ENCODE measurements at regions not wholly inside any gene's neighbourhood (a gene's known extent, or its start where the extent isn't known, plus 50 kb on each side); places are given as distances from the start of the nearest gene placed in this dataset.
A peak's percentile ranks its signal among the peaks of the same experiment; 100 is the strongest.

GRCh38 chr2:67516899-67517530 lies 119.9 kb downstream of the ETAA1 start:
- DNase-seq: peak in 1 of 56 donors; percentile 2

DNA sequence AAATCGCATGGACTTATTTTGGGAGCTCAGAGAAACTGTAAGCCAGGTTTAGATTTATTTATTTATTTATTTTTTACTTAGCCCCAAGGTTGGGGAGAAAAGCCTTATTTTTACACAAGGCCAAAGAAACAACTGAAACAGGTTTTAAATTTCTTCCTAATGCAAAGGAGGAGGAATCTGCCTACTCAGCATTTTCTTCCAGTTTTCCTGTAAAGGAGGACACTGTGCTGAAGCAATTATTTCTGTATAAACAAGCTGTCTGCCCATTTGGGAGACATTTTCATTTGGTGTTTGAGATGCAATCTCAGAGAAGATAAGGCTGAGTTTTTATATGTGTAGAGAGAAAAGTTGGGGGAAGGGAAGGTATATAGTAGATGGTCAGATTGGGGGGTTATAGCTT lies 125.0 kb downstream of the ETAA1 start:
- DNase-seq: no peak

DNA sequence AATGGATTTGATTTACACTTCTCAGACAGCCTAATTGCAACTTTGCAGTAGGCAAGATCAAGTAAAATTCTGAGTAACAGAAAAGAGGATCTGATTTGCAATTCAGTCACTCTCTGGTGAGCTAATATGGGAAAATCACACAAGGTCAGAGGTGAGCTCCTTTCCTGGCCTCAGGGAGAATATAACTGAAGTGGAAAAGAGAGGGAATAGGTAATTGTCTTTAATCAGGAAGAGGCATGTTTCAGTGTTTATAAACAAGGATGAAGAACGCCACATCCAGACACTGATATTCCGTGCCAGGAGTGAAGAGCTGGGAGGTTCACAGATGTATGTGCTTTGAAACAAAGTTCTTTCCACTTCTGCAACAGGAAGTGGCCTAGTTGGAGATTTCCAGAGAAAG lies 127.1 kb downstream of the ETAA1 start:
- DNase-seq: no peak

DNA sequence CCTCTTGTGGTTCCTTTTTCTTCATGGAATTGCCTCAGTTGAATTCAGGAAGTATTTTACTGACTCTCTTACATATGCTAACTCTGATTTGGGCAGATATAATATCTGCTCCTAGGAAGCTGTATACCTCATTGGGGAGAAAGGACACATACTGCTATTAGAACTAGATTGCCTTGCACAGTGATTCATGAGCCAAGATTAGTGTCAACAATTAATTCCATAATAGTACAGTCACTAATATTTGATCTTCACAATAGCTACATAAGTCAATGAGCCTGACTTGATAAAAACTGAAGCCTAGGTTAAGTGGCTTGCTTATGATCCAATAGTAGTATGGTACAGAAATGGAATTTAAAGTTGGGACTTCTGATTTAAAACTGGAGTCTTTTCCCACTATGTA lies 127.6 kb downstream of the ETAA1 start:
- no peak for DNase-seq

GRCh38 chr2:67526283-67526682 lies 129.2 kb downstream of the ETAA1 start:
- no peak for DNase-seq

DNA sequence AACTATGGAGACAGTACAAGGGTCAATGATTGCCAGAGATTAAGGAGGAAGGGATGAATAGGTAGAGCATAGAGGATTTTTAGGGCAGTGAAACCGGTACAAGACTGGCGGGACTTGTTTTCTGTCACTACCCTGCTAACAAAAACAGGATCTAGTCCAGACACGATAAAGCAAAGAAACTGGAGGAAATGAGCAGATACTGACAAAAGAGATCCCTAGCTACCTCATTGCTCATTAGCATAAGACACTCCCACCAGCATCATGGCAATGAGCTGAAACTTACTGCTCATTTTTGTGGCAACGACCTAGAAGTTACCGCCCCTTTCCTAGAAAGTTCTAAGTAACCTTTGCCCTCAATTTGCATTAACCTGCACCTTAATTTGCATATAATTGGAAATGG lies 131.2 kb downstream of the ETAA1 start:
- no peak for DNase-seq

GRCh38 chr2:67532387-67532786 lies 135.3 kb downstream of the ETAA1 start:
- no peak for DNase-seq

GRCh38 chr2:67534745-67535144 lies 137.6 kb downstream of the ETAA1 start:
- DNase-seq: no peak

- no peak for DNase-seq
Measured at GRCh38 chr2:67540962-67541361, 143.8 kb downstream of the ETAA1 start.

DNA sequence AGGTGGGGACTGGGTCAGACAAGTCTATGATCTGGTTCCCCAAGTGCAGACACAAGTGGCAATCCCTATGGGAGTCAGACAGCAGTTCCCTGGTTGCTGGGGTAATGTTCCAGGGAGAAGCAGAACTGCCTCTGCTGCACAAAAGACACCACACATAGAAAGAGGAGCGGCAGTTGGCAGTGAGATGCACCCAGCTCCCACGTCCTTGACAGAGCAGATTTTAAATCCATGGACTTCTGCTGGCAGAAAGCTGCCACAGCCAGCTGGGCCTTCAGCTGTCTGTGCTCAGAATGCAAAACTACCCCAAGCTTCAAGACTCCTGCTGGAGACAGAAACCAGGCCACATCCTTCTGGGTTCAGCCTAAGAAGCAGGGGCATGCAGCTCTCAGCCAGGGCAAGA lies 147.2 kb downstream of the ETAA1 start:
- peak in 7 of 56 donors; percentile 1 to 12 (median 3) for DNase-seq

GRCh38 chr2:67548317-67549201 lies 151.4 kb downstream of the ETAA1 start:
- no peak for DNase-seq

- DNase-seq: no peak
Measured at GRCh38 chr2:67559156-67559555, 162.0 kb downstream of the ETAA1 start.

DNA sequence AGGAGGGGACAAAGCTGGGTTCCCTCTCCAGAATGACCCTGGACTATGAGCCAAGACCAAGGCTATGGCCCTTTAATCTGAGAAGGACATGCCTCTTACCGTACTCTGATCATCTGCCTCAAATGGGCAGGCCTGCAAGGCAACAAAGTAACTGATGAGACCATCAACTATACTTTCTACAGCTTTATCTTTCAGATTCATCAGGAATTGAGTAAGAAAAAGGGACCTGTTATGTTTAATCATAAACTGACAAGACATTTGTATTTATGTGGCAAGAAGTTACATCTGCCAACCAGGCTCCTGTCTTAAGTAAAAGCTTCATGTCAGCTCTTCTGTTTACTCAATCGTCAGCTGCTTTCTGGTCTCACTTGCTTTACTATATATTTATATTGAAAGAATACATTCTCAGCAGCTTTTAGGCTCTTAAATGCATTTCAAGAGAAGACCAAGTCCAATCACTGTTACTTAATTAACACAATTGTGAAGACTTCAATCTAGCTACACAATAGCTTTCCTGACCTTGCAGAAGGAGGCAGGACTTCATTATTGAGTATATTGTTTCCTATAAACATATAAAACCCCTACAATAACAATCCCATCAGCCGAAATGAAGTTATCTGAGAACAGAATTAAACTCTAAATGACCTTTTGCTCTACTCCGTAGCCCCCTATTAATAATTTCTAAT lies 163.8 kb downstream of the ETAA1 start:
- DNase-seq: no peak

GRCh38 chr2:67561457-67561965 lies 164.4 kb downstream of the ETAA1 start:
- DNase-seq: no peak

DNA sequence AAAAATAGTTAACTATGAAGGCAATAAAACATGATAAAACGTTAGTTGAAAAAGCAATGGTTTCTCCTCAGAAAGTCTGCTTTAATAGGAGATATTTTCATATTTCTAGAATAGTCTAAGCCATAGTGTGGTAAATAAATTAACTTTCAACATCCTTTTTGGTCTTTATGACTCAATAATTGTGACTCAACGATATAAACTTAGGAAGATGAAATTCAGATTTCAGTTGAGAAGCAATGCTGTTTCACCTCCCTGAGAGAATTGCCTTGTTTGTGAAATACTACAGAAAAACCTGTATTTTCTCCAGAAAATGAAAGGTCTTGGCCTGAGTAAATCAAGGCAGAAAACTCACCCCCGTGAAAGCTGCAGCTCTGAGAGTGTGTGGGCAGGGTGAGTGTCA lies 166.9 kb downstream of the ETAA1 start:
- DNase-seq: no peak

- DNase-seq: no peak
Measured at GRCh38 chr2:67564626-67565025, 167.5 kb downstream of the ETAA1 start.

- DNase-seq: no peak
Measured at GRCh38 chr2:67565262-67565661, 168.1 kb downstream of the ETAA1 start.

DNA sequence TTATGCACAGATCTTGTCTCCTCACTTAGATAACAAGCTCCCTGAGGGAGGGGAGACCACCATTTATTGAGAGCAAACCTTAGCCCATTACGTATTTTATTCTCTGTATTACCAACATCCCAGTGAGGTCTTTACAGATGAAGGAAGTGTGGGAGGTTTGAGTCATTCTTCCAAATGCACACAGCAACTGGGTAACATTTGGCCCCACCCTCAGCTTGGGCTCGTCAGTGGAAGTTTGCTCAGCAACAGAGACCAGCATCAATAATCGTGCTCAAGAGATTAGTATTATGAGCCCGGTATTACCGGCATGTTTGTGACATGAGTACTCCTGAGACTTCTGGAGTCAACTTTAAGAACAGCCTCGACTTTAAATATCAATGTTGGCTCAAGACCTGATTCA lies 168.6 kb downstream of the ETAA1 start:
- peak in 2 of 56 donors; percentile 0 to 13 for DNase-seq

GRCh38 chr2:67566285-67566684 lies 169.2 kb downstream of the ETAA1 start:
- no peak for DNase-seq

- DNase-seq: no peak
Measured at GRCh38 chr2:67566958-67567635, 170.0 kb downstream of the ETAA1 start.

DNA sequence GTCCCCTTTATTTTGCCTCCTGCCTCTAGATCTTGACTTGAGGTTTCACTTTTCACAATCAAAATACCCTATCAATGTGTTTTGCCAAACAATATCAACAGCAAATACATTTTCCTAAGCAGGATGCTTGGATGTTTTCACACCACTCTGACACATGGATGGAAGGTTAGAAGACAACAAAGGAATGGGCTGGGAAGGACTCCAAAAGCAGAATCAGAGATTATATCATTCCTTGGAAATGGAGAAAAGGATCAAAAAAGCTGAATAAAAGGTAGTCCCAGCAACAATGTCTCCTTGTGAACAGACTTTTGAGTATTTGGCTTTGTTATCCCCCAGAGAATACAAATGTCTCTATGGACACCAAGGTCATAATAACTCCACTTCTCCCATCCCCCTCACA lies 170.8 kb downstream of the ETAA1 start:
- DNase-seq: no peak

DNA sequence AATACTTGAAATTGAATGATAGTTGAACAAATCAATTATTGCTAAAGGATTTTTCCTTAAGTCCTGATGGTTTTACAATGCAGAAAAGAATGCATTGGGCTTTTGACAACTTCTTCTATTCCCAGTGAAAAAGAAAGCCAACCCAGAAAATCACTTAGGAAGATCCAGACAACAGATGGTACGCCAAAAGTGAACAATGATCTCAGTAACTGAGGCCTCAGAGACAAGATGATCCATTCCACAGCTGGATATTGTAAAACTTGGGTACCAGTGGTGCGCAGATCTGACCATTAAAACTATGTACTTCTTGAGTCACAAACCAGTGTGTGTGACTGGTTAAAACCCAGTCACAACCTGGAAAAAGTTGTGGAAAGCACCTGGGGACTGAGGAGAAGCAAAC lies 173.5 kb downstream of the ETAA1 start:
- DNase-seq: no peak
